ENCODE measurements at regions not wholly inside any gene's neighbourhood (a gene's known extent, or its start where the extent isn't known, plus 50 kb on each side); places are given as distances from the start of the nearest gene placed in this dataset.

- H3K27me3 Mint-ChIP-seq (ENCODE audit: low read depth) = peaks cover 8% of the 10 kb centered on the region
- no peak overlapping the region for H3K27ac Mint-ChIP-seq (ENCODE audit: unreplicated experiment)
- H3K9me3 Mint-ChIP-seq (ENCODE audit: low read depth) = no peaks in the 10 kb centered on the region
These were observed 125.8 kb downstream of the VEGFA start for GRCh38 chr6:43895656-43896328.

GRCh38 chr6:43893073-43893472 is 123.1 kb downstream of the VEGFA start:
- Mint-ChIP-seq H3K9me3 (ENCODE audit: low read depth) (no peaks in the 10 kb centered on the region), H3K4me1 (ENCODE audit: low read depth) (peaks cover 4% of the 10 kb centered on the region), H3K36me3 (ENCODE audit: low read depth) (no peaks in the 10 kb centered on the region), H3K27ac (ENCODE audit: unreplicated experiment) (no peak overlapping the region), H3K4me3 (ENCODE audit: unreplicated experiment) (no peak overlapping the region), H3K27me3 (ENCODE audit: low read depth) (peaks cover 11% of the 10 kb centered on the region)
- TF ChIP-seq CTCF (IDR thresholded peaks at IDR 0.05) = no peak
- DNase-seq (ENCODE audit: low spot score) = no peak

More at GRCh38 chr6:43895656-43896328, 125.8 kb downstream of the VEGFA start:
- no peak for DNase-seq (ENCODE audit: low spot score)
- Mint-ChIP-seq H3K4me3 (ENCODE audit: unreplicated experiment) (no peak overlapping the region), H3K4me1 (ENCODE audit: low read depth) (peaks cover 4% of the 10 kb centered on the region), H3K36me3 (ENCODE audit: low read depth) (no peaks in the 10 kb centered on the region)
- no peak for TF ChIP-seq CTCF (IDR thresholded peaks at IDR 0.05)

- Mint-ChIP-seq H3K27ac (ENCODE audit: unreplicated experiment) (no peak overlapping the region), H3K4me3 (ENCODE audit: unreplicated experiment) (no peak overlapping the region)
These were observed 121.3 kb downstream of the VEGFA start for GRCh38 chr6:43891072-43891870.

GRCh38 chr6:43890197-43891062 is 120.4 kb downstream of the VEGFA start:
- no peak for TF ChIP-seq CTCF (IDR thresholded peaks at IDR 0.05)
- Mint-ChIP-seq H3K9me3 (ENCODE audit: low read depth) (no peaks in the 10 kb centered on the region), H3K4me3 (ENCODE audit: unreplicated experiment) (no peak overlapping the region), H3K27me3 (ENCODE audit: low read depth) (peaks cover 7% of the 10 kb centered on the region), H3K4me1 (ENCODE audit: low read depth) (peaks cover 4% of the 10 kb centered on the region), H3K27ac (ENCODE audit: unreplicated experiment) (no peak overlapping the region), H3K36me3 (ENCODE audit: low read depth) (no peaks in the 10 kb centered on the region)
- no peak for DNase-seq (ENCODE audit: low spot score)

More at GRCh38 chr6:43891072-43891870, 121.3 kb downstream of the VEGFA start:
- TF ChIP-seq CTCF (IDR thresholded peaks at IDR 0.05) = no peak
- Mint-ChIP-seq H3K4me1 (ENCODE audit: low read depth) (peaks cover 4% of the 10 kb centered on the region), H3K36me3 (ENCODE audit: low read depth) (no peaks in the 10 kb centered on the region), H3K27me3 (ENCODE audit: low read depth) (peaks cover 7% of the 10 kb centered on the region), H3K9me3 (ENCODE audit: low read depth) (no peaks in the 10 kb centered on the region)
- DNase-seq (ENCODE audit: low spot score) = no peak

Data from chondrocyte (in vitro differentiated cells).